Neutrophil (primary cell): ENCODE measurements at regions not wholly inside any gene's neighbourhood (a gene's known extent, or its start where the extent isn't known, plus 50 kb on each side); places are given as distances from the start of the nearest gene placed in this dataset.

Source experiments
- H3K27ac ChIP-seq: fragments of 200-600 bp; sonication (generic); 2 replicates; pipeline ENCODE4 v1.5.1; 2016; ENCODE audit warnings: mild to moderate bottlenecking, moderate library complexity
- H3K27me3 ChIP-seq: fragments of 200-600 bp; sonication (generic); 2 replicates; pipeline ENCODE4 v1.6.0; 2016; ENCODE audit warnings: mild to moderate bottlenecking
- H3K36me3 ChIP-seq: fragments of 200-600 bp; sonication (generic); 2 replicates; pipeline ENCODE4 v1.5.1; 2017
- H3K4me1 ChIP-seq, 2 experiments: fragments of 200-600 bp in 1 of 2; sonication (generic) in 1 of 2; 1 replicate in 1 of 2; 2 replicates in 1 of 2; pipeline versions ENCODE4 v1.5.1 to v1.6.1; 2013 to 2016; ENCODE audit warnings: low read depth in 1 of 2, low read length in 1 of 2, mild to moderate bottlenecking in 1 of 2, moderate library complexity in 1 of 2; ENCODE audit not compliant: control insufficient read depth in 1 of 2, insufficient read depth in 1 of 2
- H3K4me3 ChIP-seq, 2 experiments: fragments of 200-600 bp in 1 of 2; sonication (generic) in 1 of 2; 1 replicate in 1 of 2; 2 replicates in 1 of 2; pipeline ENCODE4 v1.5.1; 2013 to 2016; ENCODE audit warnings: low read depth in 1 of 2, low read length in 1 of 2, mild to moderate bottlenecking in 1 of 2, moderate library complexity in 1 of 2
- H3K9me3 ChIP-seq: fragments of 200-600 bp; sonication (generic); 2 replicates; pipeline ENCODE4 v1.5.1; 2016
- TF ChIP-seq, protein P1 (sequence below): fragments of 200-600 bp; sonication (generic); IDR thresholded peaks from 2 replicates; pipeline ENCODE4 v1.5.1; 2016; ENCODE audit warnings: antibody characterized with exemption

- Histone ChIP-seq H3K4me3 (no peak overlapping the region), H3K27ac (no peak overlapping the region), H3K9me3 (no peaks in the 10 kb centered on the region), H3K4me1 (no peaks in the 10 kb centered on the region), H3K36me3 (no peaks in the 10 kb centered on the region), H3K27me3 (no peaks in the 10 kb centered on the region)
- TF ChIP-seq, protein P1, sequence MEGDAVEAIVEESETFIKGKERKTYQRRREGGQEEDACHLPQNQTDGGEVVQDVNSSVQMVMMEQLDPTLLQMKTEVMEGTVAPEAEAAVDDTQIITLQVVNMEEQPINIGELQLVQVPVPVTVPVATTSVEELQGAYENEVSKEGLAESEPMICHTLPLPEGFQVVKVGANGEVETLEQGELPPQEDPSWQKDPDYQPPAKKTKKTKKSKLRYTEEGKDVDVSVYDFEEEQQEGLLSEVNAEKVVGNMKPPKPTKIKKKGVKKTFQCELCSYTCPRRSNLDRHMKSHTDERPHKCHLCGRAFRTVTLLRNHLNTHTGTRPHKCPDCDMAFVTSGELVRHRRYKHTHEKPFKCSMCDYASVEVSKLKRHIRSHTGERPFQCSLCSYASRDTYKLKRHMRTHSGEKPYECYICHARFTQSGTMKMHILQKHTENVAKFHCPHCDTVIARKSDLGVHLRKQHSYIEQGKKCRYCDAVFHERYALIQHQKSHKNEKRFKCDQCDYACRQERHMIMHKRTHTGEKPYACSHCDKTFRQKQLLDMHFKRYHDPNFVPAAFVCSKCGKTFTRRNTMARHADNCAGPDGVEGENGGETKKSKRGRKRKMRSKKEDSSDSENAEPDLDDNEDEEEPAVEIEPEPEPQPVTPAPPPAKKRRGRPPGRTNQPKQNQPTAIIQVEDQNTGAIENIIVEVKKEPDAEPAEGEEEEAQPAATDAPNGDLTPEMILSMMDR: no peak
Observed at GRCh38 chr1:208950206-208950605, 633.3 kb upstream of the CAMK1G start.

DNA sequence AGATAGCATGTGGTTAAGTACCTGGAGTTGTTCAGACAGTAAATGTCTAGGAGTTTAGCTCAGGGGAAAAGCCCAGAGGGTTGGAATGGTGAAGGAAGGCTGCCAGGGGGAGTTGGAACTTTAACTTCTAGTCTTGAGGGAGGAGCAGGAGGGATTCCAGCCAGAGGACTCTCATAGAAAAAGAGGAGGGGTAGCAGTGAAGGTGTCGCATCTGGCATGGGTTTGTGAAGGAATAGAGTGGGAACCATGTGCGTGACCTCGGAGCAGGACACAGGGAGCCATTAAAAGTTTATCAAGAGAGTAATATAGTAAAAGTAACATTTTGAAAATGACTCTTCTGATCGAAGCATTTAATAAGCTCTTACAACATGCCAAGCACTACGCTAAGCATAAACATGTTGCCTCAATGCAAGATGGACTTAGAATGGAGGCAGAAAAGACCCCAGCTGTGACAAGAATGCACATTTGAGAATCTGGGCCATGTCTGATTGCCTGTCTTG is 632.4 kb upstream of the CAMK1G start:
- H3K9me3 ChIP-seq: no peaks in the 10 kb centered on the region
- no peak overlapping the region for H3K4me3 ChIP-seq
- no peaks in the 10 kb centered on the region for H3K36me3 ChIP-seq
- no peak overlapping the region for H3K27ac ChIP-seq
- TF ChIP-seq, protein P1: no peak
- H3K27me3 ChIP-seq: no peaks in the 10 kb centered on the region
- H3K4me1 ChIP-seq: no peaks in the 10 kb centered on the region

DNA sequence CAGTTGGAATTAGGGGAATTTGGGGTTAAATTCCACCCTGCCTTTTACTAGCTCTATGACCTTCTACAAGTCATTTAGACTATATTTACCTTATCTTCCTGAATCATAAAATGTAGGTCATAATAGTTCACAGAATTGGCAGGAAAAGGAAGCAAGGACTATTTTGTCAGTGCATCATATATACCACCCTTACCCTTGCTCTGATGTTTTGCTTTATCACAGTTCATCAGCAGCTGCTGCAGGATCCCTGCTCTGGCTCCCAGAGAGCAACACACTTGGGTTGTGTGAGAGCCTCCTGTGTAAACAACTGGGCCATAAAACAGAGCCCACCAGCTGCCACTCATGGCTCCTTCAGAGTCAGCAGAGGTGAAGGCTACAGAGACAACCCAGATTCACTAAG is 631.6 kb upstream of the CAMK1G start:
- TF ChIP-seq, protein P1: no peak
- no peak overlapping the region for H3K27ac ChIP-seq
- H3K9me3 ChIP-seq: no peaks in the 10 kb centered on the region
- no peak overlapping the region for H3K4me3 ChIP-seq
- no peaks in the 10 kb centered on the region for H3K27me3 ChIP-seq
- no peaks in the 10 kb centered on the region for H3K4me1 ChIP-seq
- no peaks in the 10 kb centered on the region for H3K36me3 ChIP-seq

- Histone ChIP-seq H3K36me3 (no peaks in the 10 kb centered on the region), H3K27ac (no peak overlapping the region)
Observed at GRCh38 chr1:208962867-208963266, 620.6 kb upstream of the CAMK1G start.

GRCh38 chr1:208965351-208965750 is 618.2 kb upstream of the CAMK1G start:
- Histone ChIP-seq H3K27ac (no peak overlapping the region), H3K36me3 (no peaks in the 10 kb centered on the region), H3K9me3 (no peaks in the 10 kb centered on the region), H3K27me3 (no peaks in the 10 kb centered on the region), H3K4me1 (no peaks in the 10 kb centered on the region), H3K4me3 (no peak overlapping the region)
- TF ChIP-seq, protein P1: no peak

More at GRCh38 chr1:208962867-208963266, 620.6 kb upstream of the CAMK1G start:
- H3K27me3 ChIP-seq: no peaks in the 10 kb centered on the region
- TF ChIP-seq, protein P1: no peak
- no peaks in the 10 kb centered on the region for H3K4me1 ChIP-seq
- no peaks in the 10 kb centered on the region for H3K9me3 ChIP-seq
- H3K4me3 ChIP-seq: no peak overlapping the region

- Histone ChIP-seq H3K4me3 (no peak overlapping the region), H3K27me3 (no peaks in the 10 kb centered on the region), H3K27ac (no peak overlapping the region), H3K4me1 (no peaks in the 10 kb centered on the region), H3K36me3 (no peaks in the 10 kb centered on the region), H3K9me3 (no peaks in the 10 kb centered on the region)
- TF ChIP-seq, protein P1: no peak
Observed at GRCh38 chr1:208967334-208967733, 616.2 kb upstream of the CAMK1G start.
